ENCODE measurements at regions not wholly inside any gene's neighbourhood (a gene's known extent, or its start where the extent isn't known, plus 50 kb on each side); places are given as distances from the start of the nearest gene placed in this dataset.

GRCh38 chr1:73475316-73475870 is 722.6 kb downstream of the LRRIQ3 start:
- TF ChIP-seq CREB5 (CRISPR knock-in tag; IDR thresholded peaks at IDR 0.05; ENCODE audit: low read depth), result no peak
- TF ChIP-seq CSRNP3 (CRISPR knock-in tag; IDR thresholded peaks at IDR 0.05), result no peak
- TF ChIP-seq ZFP30 (CRISPR knock-in tag; IDR thresholded peaks at IDR 0.05), result no peak
- TF ChIP-seq ISL1 (CRISPR knock-in tag; IDR thresholded peaks at IDR 0.05), result no peak
- TF ChIP-seq ESRRG (CRISPR knock-in tag; IDR thresholded peaks at IDR 0.05), result no peak
- no peak for TF ChIP-seq RARB (CRISPR knock-in tag; IDR thresholded peaks at IDR 0.05)
- no peak for TF ChIP-seq SNAI2 (CRISPR knock-in tag; IDR thresholded peaks at IDR 0.05)
- ATAC-seq, result no peak

- TF ChIP-seq ZFP30 (CRISPR knock-in tag; IDR thresholded peaks at IDR 0.05), result no peak
- TF ChIP-seq PPARA (CRISPR knock-in tag; IDR thresholded peaks at IDR 0.05; ENCODE audit: borderline replicate concordance), result no peak
- no peak for TF ChIP-seq OSR1 (CRISPR knock-in tag; IDR thresholded peaks at IDR 0.05)
- TF ChIP-seq BACH2 (CRISPR knock-in tag; IDR thresholded peaks at IDR 0.05; ENCODE audit: borderline replicate concordance), result no peak
- no peak for TF ChIP-seq ARNTL (CRISPR knock-in tag; IDR thresholded peaks at IDR 0.05; ENCODE audit: borderline replicate concordance, low read depth)
- no peak for TF ChIP-seq ZFP3 (CRISPR knock-in tag; IDR thresholded peaks at IDR 0.05)
- no peak for TF ChIP-seq ESRRG (CRISPR knock-in tag; IDR thresholded peaks at IDR 0.05)
- no peak for TF ChIP-seq SNAI2 (CRISPR knock-in tag; IDR thresholded peaks at IDR 0.05)
- no peak for ATAC-seq
These were observed 725.2 kb downstream of the LRRIQ3 start for GRCh38 chr1:73472810-73473209.

GRCh38 chr1:73467731-73468130 is 730.2 kb downstream of the LRRIQ3 start:
- TF ChIP-seq CSDC2 (CRISPR knock-in tag; IDR thresholded peaks at IDR 0.05) (no peak), ARNTL (CRISPR knock-in tag; IDR thresholded peaks at IDR 0.05; ENCODE audit: borderline replicate concordance, low read depth) (no peak), ISL1 (CRISPR knock-in tag; IDR thresholded peaks at IDR 0.05) (no peak), CSRNP3 (CRISPR knock-in tag; IDR thresholded peaks at IDR 0.05) (no peak), PATZ1 (CRISPR knock-in tag; IDR thresholded peaks at IDR 0.05; ENCODE audit: borderline replicate concordance) (no peak), ZNF565 (CRISPR knock-in tag; conservative IDR thresholded peaks at IDR 0.05; ENCODE audit: low read depth) (no peak), CREB5 (CRISPR knock-in tag; IDR thresholded peaks at IDR 0.05; ENCODE audit: low read depth) (no peak), RARB (CRISPR knock-in tag; IDR thresholded peaks at IDR 0.05) (no peak), OSR1 (CRISPR knock-in tag; IDR thresholded peaks at IDR 0.05) (no peak), TOX (CRISPR knock-in tag; IDR thresholded peaks at IDR 0.05; ENCODE audit: borderline replicate concordance) (no peak)
- no peak for ATAC-seq

- no peak for ATAC-seq
- TF ChIP-seq OSR1 (CRISPR knock-in tag; IDR thresholded peaks at IDR 0.05) (no peak), ZFP30 (CRISPR knock-in tag; IDR thresholded peaks at IDR 0.05) (no peak), CSRNP3 (CRISPR knock-in tag; IDR thresholded peaks at IDR 0.05) (no peak), ARNTL (CRISPR knock-in tag; IDR thresholded peaks at IDR 0.05; ENCODE audit: borderline replicate concordance, low read depth) (no peak), GLIS3 (CRISPR knock-in tag; IDR thresholded peaks at IDR 0.05) (no peak), PATZ1 (CRISPR knock-in tag; IDR thresholded peaks at IDR 0.05; ENCODE audit: borderline replicate concordance) (no peak), TCF4 (CRISPR knock-in tag; IDR thresholded peaks at IDR 0.05; ENCODE audit: borderline replicate concordance) (no peak), BACH2 (CRISPR knock-in tag; IDR thresholded peaks at IDR 0.05; ENCODE audit: borderline replicate concordance) (no peak), ZNF70 (CRISPR knock-in tag; IDR thresholded peaks at IDR 0.05) (no peak), ESRRG (CRISPR knock-in tag; IDR thresholded peaks at IDR 0.05) (no peak), CSDC2 (CRISPR knock-in tag; IDR thresholded peaks at IDR 0.05) (no peak), ZC3H10 (CRISPR knock-in tag; IDR thresholded peaks at IDR 0.05) (no peak), ZFP3 (CRISPR knock-in tag; IDR thresholded peaks at IDR 0.05) (no peak), ZNF8 (CRISPR knock-in tag; IDR thresholded peaks at IDR 0.05) (no peak)
These were observed 734.1 kb downstream of the LRRIQ3 start for GRCh38 chr1:73463873-73464272.
